NCI-H345 treated with DMSO at 0.1 percent for 48 hours (cell line): ENCODE measurements at regions not wholly inside any gene's neighbourhood (a gene's known extent, or its start where the extent isn't known, plus 50 kb on each side); places are given as distances from the start of the nearest gene placed in this dataset.

ENCODE experiments used
- DNase-seq: peaks from one replicate; lab custom pipeline; 2025; ENCODE audit not compliant: unreplicated experiment; lab: John Stamatoyannopoulos, UW

GRCh38 chr3:5270666-5271371 lies 83.3 kb downstream of the EDEM1 start:
- DNase-seq = no peak

GRCh38 chr3:5271372-5271683 lies 83.8 kb downstream of the EDEM1 start:
- no peak for DNase-seq

GRCh38 chr3:5272387-5272786 lies 84.9 kb downstream of the EDEM1 start:
- DNase-seq = no peak

- DNase-seq = no peak
Measured at GRCh38 chr3:5274091-5274490, 86.6 kb downstream of the EDEM1 start.

- DNase-seq = no peak
Measured at GRCh38 chr3:5275529-5275928, 88.0 kb downstream of the EDEM1 start.

- DNase-seq = no peak
Measured at GRCh38 chr3:5276934-5277333, 89.4 kb downstream of the EDEM1 start.

GRCh38 chr3:5277612-5278236 lies 90.2 kb downstream of the EDEM1 start:
- DNase-seq = no peak

GRCh38 chr3:5278666-5279065 lies 91.2 kb downstream of the EDEM1 start:
- no peak for DNase-seq

- no peak for DNase-seq
Measured at GRCh38 chr3:5282703-5283102, 95.2 kb downstream of the EDEM1 start.

GRCh38 chr3:5285439-5285838 lies 97.9 kb downstream of the EDEM1 start:
- DNase-seq = no peak

- DNase-seq = no peak
Measured at GRCh38 chr3:5290915-5291314, 103.4 kb downstream of the EDEM1 start.

- DNase-seq = no peak
Measured at GRCh38 chr3:5292512-5292911, 105.0 kb downstream of the EDEM1 start.

GRCh38 chr3:5293207-5293606 lies 105.7 kb downstream of the EDEM1 start:
- no peak for DNase-seq

- no peak for DNase-seq
Measured at GRCh38 chr3:5294356-5294755, 106.8 kb downstream of the EDEM1 start.

GRCh38 chr3:5295191-5295690 lies 107.7 kb downstream of the EDEM1 start:
- DNase-seq = no peak

GRCh38 chr3:5296362-5296761 lies 108.9 kb downstream of the EDEM1 start:
- DNase-seq = no peak

GRCh38 chr3:5297895-5298294 lies 110.4 kb downstream of the EDEM1 start:
- no peak for DNase-seq

- no peak for DNase-seq
Measured at GRCh38 chr3:5298453-5298852, 110.9 kb downstream of the EDEM1 start.

- no peak for DNase-seq
Measured at GRCh38 chr3:5299161-5299560, 111.7 kb downstream of the EDEM1 start.

- DNase-seq = no peak
Measured at GRCh38 chr3:5300638-5301037, 113.1 kb downstream of the EDEM1 start.

- no peak for DNase-seq
Measured at GRCh38 chr3:5301651-5302297, 114.3 kb downstream of the EDEM1 start.

- no peak for DNase-seq
Measured at GRCh38 chr3:5302661-5303060, 115.2 kb downstream of the EDEM1 start.
